D721Med (cell line): ENCODE measurements at regions not wholly inside any gene's neighbourhood (a gene's known extent, or its start where the extent isn't known, plus 50 kb on each side); places are given as distances from the start of the nearest gene placed in this dataset.

ENCODE experiments used
- DNase-seq: peaks from one replicate; pipeline ENCODE4 v3.0.0; 2011; ENCODE audit warnings: low spot score; ENCODE audit not compliant: insufficient read length
- FAIRE-seq: peaks from 2 replicates; lab custom pipeline; 2011; peaks lifted over from hg19 to GRCh38; lab: Jason Lieb, UNC
- TF ChIP-seq, protein P1 (sequence below): IDR thresholded peaks from 2 replicates; pipeline ENCODE4 v1.5.1; 2012; ENCODE audit warnings: mild to moderate bottlenecking, control low read depth; ENCODE audit not compliant: insufficient read depth; ENCODE audit errors: missing control alignments

DNA sequence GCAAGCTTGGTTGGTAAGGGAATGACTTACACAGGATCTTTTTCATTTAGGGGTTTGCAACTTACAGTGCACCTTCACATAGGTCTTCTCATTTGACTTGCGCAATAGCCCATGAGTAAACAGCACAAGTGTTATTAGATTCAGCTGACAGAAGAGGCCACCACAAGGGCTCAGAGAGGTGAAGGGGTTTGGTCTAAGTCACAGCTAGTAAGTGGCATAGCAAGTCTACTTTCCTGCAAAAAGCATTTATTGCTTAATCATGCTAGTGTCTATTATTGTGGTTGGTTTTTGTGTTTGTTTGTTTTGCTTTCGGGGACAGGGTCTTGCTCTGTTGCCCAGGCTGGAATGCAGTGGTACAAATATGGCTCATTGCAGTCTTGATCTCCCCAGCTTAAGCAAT is 83.3 kb downstream of the SPRY1 start:
- no peak for FAIRE-seq

DNA sequence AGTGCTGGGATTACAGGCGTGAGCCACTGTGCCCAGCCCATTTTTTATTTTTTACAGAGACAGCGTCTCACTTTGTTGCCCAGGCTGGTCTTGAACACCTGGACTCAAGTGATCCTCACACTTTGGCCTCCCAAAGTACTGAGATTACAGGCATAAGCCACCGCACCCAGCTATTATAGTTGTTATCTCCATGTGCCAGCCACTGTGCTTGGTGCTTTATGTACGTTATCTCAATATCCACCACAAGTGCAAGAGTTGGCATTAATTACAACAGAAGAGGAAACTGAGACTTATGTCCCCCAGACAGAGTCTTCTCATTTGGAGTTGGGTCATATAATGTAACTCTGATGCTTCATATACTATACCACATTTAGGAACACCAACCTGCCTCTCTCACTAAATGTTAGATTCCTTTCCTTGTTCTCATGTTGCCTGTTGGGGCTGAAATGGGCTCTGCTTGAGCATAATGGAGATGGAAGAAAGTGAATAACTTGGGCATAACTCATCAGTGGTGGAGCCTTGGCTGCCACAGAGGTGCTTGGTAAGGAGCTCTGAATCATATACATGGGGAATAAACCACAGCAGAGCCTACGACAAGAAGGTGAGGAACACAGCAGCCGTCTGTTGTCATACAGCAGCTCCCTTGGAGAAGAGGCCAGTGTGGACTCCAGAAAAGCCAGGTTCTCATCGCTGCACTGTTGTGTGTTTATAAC is 84.3 kb downstream of the SPRY1 start:
- DNase-seq (no peak), FAIRE-seq (no peak)
- TF ChIP-seq, protein P1, sequence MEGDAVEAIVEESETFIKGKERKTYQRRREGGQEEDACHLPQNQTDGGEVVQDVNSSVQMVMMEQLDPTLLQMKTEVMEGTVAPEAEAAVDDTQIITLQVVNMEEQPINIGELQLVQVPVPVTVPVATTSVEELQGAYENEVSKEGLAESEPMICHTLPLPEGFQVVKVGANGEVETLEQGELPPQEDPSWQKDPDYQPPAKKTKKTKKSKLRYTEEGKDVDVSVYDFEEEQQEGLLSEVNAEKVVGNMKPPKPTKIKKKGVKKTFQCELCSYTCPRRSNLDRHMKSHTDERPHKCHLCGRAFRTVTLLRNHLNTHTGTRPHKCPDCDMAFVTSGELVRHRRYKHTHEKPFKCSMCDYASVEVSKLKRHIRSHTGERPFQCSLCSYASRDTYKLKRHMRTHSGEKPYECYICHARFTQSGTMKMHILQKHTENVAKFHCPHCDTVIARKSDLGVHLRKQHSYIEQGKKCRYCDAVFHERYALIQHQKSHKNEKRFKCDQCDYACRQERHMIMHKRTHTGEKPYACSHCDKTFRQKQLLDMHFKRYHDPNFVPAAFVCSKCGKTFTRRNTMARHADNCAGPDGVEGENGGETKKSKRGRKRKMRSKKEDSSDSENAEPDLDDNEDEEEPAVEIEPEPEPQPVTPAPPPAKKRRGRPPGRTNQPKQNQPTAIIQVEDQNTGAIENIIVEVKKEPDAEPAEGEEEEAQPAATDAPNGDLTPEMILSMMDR, result no peak

More for the DNA sequence above, 83.3 kb downstream of the SPRY1 start:
- DNase-seq, result no peak
- TF ChIP-seq, protein P1, result no peak

DNA sequence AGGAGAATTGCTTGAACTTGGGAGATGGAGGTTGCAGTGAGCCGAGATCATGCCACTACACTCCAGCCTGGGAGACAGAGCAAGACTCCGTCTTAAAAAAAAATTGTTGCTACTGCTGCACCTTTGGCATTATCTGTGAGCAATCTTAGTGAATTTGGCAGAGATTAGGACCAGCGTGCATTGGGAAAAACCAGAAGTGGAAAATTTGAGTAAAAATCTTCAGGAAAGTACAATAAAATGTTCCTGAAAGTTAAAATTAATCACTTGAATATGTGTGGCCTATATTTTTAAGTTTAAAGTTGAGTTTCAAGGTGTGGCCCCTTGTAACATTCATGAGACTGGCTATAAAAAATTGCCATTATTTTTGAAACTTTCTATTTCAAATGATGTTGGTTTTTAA is 85.1 kb downstream of the SPRY1 start:
- TF ChIP-seq, protein P1, result no peak
- no peak for DNase-seq
- no peak for FAIRE-seq

DNA sequence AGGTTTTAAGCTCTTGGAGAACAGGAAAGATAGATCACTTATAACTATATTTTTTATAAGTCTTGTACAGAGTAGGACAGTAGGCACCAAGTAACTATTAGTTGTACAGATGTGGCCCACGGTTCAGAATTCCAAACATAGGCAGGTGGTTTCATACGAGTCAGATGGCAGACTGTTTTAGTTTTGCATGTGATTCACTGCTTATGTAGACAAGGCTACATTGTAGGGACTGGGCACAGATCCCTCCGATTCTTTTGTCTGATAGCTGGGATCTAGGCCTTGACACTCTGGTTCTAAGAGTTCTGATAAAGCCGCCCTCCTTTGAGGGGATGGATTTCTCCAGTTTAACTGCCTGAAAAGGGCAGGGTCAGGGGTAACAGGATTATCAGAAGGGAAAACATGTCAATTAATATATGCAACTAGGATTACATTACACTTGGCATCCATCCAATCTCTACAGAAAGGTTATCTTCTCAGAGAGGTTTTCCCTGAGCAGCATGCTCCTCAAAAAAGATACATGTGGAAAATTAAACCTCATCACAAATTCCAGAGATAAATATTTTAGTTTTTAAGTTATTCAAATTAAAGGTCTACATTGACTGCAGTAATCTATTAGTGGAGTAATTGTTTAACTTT is 87.8 kb downstream of the SPRY1 start:
- no peak for FAIRE-seq
- DNase-seq, result no peak
- TF ChIP-seq, protein P1, result no peak

DNA sequence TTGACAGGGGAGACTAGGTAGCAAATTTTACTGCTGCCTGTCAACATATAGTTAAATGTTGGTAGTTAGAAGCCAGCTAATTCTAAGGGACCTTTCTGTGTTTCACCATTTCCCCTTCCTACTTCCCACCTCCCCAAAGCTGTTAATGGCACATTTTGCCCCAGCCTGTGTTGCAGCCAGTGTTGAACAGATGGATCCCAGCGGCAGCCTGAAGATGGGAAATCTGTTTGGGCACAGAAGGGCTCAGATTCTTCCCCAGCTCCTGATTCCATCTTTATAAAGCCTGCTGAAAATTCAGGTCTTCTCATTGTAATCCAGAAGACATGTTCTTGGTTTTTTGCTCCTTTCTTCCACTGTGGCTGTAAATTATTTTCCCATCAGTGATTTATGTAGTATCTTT is 89.0 kb downstream of the SPRY1 start:
- DNase-seq (no peak), FAIRE-seq (no peak)
- TF ChIP-seq, protein P1, result no peak

DNA sequence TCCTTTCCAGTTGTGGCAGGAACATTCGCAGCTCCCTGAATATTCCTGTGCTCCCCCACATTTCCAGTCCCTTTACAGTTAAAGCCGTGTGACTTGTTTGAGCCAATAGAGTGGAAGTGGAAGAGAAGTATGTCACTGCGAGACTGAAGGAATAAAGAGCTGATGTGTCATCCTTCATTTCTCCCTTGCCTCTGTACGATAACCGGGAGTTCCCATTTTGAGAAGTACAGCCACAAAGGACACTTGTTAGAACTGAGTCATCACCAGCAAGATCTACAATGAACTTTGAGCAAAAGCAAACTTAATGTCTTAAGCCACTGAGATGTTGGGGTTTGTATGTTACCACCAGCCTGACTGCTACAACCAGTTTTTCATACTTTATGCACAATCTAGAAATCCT is 92.3 kb downstream of the SPRY1 start:
- FAIRE-seq, result no peak

More for the DNA sequence above, 92.3 kb downstream of the SPRY1 start:
- TF ChIP-seq, protein P1, result no peak
- no peak for DNase-seq
